HG02981 (cell line): ENCODE measurements at regions not wholly inside any gene's neighbourhood (a gene's known extent, or its start where the extent isn't known, plus 50 kb on each side); places are given as distances from the start of the nearest gene placed in this dataset.

Experiments
- ATAC-seq: cut with Tn5 transposase; IDR thresholded peaks from one replicate; pipeline ENCODE4 v1.9.1; 2021; ENCODE audit warnings: mild to moderate bottlenecking, moderate library complexity; ENCODE audit not compliant: unreplicated experiment

- ATAC-seq, result no peak
Measured at GRCh38 chr6:148082044-148082443, 260.6 kb upstream of the SASH1 start.

GRCh38 chr6:148082696-148083095, 259.9 kb upstream of the SASH1 start:
- ATAC-seq, result no peak

GRCh38 chr6:148085631-148086331, 256.9 kb upstream of the SASH1 start:
- ATAC-seq, result no peak

- ATAC-seq, result no peak
Measured at GRCh38 chr6:148086386-148086785, 256.3 kb upstream of the SASH1 start.

- no peak for ATAC-seq
Measured at GRCh38 chr6:148086843-148087242, 255.8 kb upstream of the SASH1 start.

GRCh38 chr6:148087659-148088058, 255.0 kb upstream of the SASH1 start:
- no peak for ATAC-seq

- ATAC-seq, result no peak
Measured at GRCh38 chr6:148090326-148090725, 252.3 kb upstream of the SASH1 start.

GRCh38 chr6:148091394-148091793, 251.2 kb upstream of the SASH1 start:
- no peak for ATAC-seq

- ATAC-seq, result no peak
Measured at GRCh38 chr6:148103436-148103835, 239.2 kb upstream of the SASH1 start.

GRCh38 chr6:148104131-148104530, 238.5 kb upstream of the SASH1 start:
- ATAC-seq, result no peak

GRCh38 chr6:148105695-148106094, 236.9 kb upstream of the SASH1 start:
- no peak for ATAC-seq

- ATAC-seq, result no peak
Measured at GRCh38 chr6:148107911-148108310, 234.7 kb upstream of the SASH1 start.

- ATAC-seq, result no peak
Measured at GRCh38 chr6:148109732-148110131, 232.9 kb upstream of the SASH1 start.

- ATAC-seq, result no peak
Measured at GRCh38 chr6:148110925-148111324, 231.7 kb upstream of the SASH1 start.

GRCh38 chr6:148112851-148113319, 229.8 kb upstream of the SASH1 start:
- ATAC-seq, result no peak

- ATAC-seq, result no peak
Measured at GRCh38 chr6:148116001-148116400, 226.6 kb upstream of the SASH1 start.

GRCh38 chr6:148118244-148118643, 224.4 kb upstream of the SASH1 start:
- ATAC-seq, result no peak

GRCh38 chr6:148128014-148128730, 214.5 kb upstream of the SASH1 start:
- no peak for ATAC-seq

- ATAC-seq, result no peak
Measured at GRCh38 chr6:148134592-148134991, 208.0 kb upstream of the SASH1 start.

GRCh38 chr6:148136586-148136985, 206.1 kb upstream of the SASH1 start:
- ATAC-seq, result no peak

- no peak for ATAC-seq
Measured at GRCh38 chr6:148137652-148138051, 205.0 kb upstream of the SASH1 start.

GRCh38 chr6:148138573-148138972, 204.1 kb upstream of the SASH1 start:
- ATAC-seq, result no peak
